IPS DF 4.7 (cell line): ENCODE measurements at regions not wholly inside any gene's neighbourhood (a gene's known extent, or its start where the extent isn't known, plus 50 kb on each side); places are given as distances from the start of the nearest gene placed in this dataset.
A peak's percentile ranks its signal among the peaks of the same experiment; 100 is the strongest.

ENCODE experiments used
- DNase-seq: peaks from one replicate; pipeline ENCODE4 v3.0.0-alpha.2; 2013; ENCODE audit warnings: low spot score; ENCODE audit errors: extremely low read depth

GRCh38 chr7:140242057-140243031 lies 65.6 kb upstream of the KDM7A start:
- DNase-seq = no peak

- no peak for DNase-seq
Measured at GRCh38 chr7:140239653-140239935, 62.8 kb upstream of the KDM7A start.

GRCh38 chr7:140238778-140239652 lies 62.2 kb upstream of the KDM7A start:
- DNase-seq = no peak

GRCh38 chr7:140237390-140237789 lies 60.6 kb upstream of the KDM7A start:
- no peak for DNase-seq

GRCh38 chr7:140236626-140237025 lies 59.8 kb upstream of the KDM7A start:
- no peak for DNase-seq

DNA sequence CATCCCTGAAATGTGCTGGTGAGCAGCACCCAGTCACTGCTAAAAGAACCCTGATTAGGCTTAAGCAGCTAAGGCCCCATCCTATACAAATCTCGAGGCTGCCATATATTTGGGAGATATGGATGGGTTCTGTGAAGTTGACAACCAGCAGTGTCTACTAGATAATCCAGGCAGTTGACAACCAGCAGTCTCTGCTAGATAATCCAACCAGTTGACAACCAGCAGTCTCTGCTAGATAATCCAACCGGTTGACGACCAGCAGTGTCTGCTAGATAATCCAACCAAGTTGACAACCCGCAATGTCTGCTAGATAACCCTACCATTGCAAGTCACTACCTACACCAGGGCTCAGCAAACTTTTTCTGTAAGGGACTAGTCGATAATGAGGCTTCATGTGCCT lies 58.3 kb upstream of the KDM7A start:
- no peak for DNase-seq

GRCh38 chr7:140232957-140233917 lies 56.5 kb upstream of the KDM7A start:
- DNase-seq = no peak

- no peak for DNase-seq
Measured at GRCh38 chr7:140231771-140232491, 55.1 kb upstream of the KDM7A start.

GRCh38 chr7:140230861-140231770 lies 54.3 kb upstream of the KDM7A start:
- DNase-seq = peak; percentile 76

- DNase-seq = no peak
Measured at GRCh38 chr7:140230516-140230860, 53.7 kb upstream of the KDM7A start.

- no peak for DNase-seq
Measured at GRCh38 chr7:140229591-140230515, 53.1 kb upstream of the KDM7A start.

- DNase-seq = no peak
Measured at GRCh38 chr7:140229101-140229525, 52.3 kb upstream of the KDM7A start.
